ENCODE measurements at regions not wholly inside any gene's neighbourhood (a gene's known extent, or its start where the extent isn't known, plus 50 kb on each side); places are given as distances from the start of the nearest gene placed in this dataset.

DNA sequence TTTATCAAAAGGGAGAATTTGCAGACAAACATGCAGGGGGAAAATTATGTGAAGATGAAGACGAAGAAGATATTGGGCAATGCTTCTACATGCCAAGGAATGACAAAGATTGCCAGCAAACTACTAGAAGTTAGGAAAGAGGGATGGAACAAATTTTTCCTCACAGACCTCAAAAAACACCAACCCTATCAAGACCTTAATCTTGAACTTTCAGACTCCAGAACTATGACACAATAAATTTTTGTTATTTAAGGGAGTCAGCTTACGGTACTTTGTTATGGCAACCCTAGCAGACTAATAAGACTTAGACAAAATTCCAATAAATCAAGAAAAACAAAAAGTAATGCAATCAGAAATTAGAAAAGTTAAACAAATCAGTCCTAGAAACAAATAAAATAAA is 280.0 kb upstream of the GNAI1 start:
- Histone ChIP-seq H3K79me2 (ENCODE audit: control insufficient read depth, insufficient read depth, low read length) (no peaks in the 10 kb centered on the region), H2AFZ (ENCODE audit: insufficient read depth, low read depth, low read length, poor library complexity, severe bottlenecking) (no peak overlapping the region), H3K27ac (ENCODE audit: low read length in 2 of 2) (no peak overlapping the region), H3K4me1 (ENCODE audit: control insufficient read depth in 2 of 2, insufficient read depth in 2 of 2, low read length in 2 of 2) (no peaks in the 10 kb centered on the region), H3K4me3 (ENCODE audit: control extremely low read depth in 1 of 5, extremely low read depth in 1 of 5, insufficient read depth in 1 of 5, low read depth in 2 of 5, low read length in 4 of 5) (no peak overlapping the region), H3K9me3 (ENCODE audit: control extremely low read depth in 1 of 3, control insufficient read depth in 2 of 3, insufficient read depth in 1 of 3, low read length in 2 of 3) (no peaks in the 10 kb centered on the region), H3K27me3 (replicated peaks in 1 of 4; ENCODE audit: control extremely low read depth in 1 of 4, control insufficient read depth in 3 of 4, insufficient read depth in 4 of 4, low read length in 3 of 4) (no peaks in the 10 kb centered on the region), H3K9ac (ENCODE audit: low read length) (no peak overlapping the region), H3K4me2 (replicated peaks; ENCODE audit: low read depth, low read length, poor library complexity, severe bottlenecking) (no peak overlapping the region), H3K36me3 (replicated peaks in 1 of 2; ENCODE audit: control extremely low read depth in 1 of 2, control insufficient read depth in 1 of 2, extremely low read depth in 1 of 2, insufficient read depth in 2 of 2, low read length in 1 of 2) (no peaks in the 10 kb centered on the region), H4K20me1 (ENCODE audit: control insufficient read depth, insufficient read depth, low read length, poor library complexity, severe bottlenecking) (no peaks in the 10 kb centered on the region)
- intact Hi-C loops (cut with micrococcal nuclease) = no loop called here
- TF ChIP-seq EZH2 (IDR thresholded peaks at IDR 0.05; ENCODE audit: borderline replicate concordance, insufficient read depth, low read depth, low read length, poor library complexity, severe bottlenecking) = no peak
- TF ChIP-seq, protein P1, sequence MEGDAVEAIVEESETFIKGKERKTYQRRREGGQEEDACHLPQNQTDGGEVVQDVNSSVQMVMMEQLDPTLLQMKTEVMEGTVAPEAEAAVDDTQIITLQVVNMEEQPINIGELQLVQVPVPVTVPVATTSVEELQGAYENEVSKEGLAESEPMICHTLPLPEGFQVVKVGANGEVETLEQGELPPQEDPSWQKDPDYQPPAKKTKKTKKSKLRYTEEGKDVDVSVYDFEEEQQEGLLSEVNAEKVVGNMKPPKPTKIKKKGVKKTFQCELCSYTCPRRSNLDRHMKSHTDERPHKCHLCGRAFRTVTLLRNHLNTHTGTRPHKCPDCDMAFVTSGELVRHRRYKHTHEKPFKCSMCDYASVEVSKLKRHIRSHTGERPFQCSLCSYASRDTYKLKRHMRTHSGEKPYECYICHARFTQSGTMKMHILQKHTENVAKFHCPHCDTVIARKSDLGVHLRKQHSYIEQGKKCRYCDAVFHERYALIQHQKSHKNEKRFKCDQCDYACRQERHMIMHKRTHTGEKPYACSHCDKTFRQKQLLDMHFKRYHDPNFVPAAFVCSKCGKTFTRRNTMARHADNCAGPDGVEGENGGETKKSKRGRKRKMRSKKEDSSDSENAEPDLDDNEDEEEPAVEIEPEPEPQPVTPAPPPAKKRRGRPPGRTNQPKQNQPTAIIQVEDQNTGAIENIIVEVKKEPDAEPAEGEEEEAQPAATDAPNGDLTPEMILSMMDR (IDR thresholded peaks at IDR 0.05) = no peak
- ChIA-PET CTCF (no interaction called here), POLR2A (no interaction called here)
- Mint-ChIP-seq H3K27me3 (no peaks in the 10 kb centered on the region), H3K27ac (no peak overlapping the region), H3K4me1 (no peaks in the 10 kb centered on the region), H3K4me3 (no peak overlapping the region), H3K9me3 (ENCODE audit: insufficient read depth) (peaks cover 2% of the 10 kb centered on the region)
- no peak for ATAC-seq (ENCODE audit: low read depth)
- WGBS (ENCODE audit: insufficient coverage) = no CpG with 5 or more reads among the region's 2 CpGs
- DNase-seq = no peak

- H3K9me3 ChIP-seq (ENCODE audit: control extremely low read depth in 1 of 3, control insufficient read depth in 2 of 3, insufficient read depth in 1 of 3, low read length in 2 of 3) = no peaks in the 10 kb centered on the region
- no peaks in the 10 kb centered on the region for H4K20me1 ChIP-seq (ENCODE audit: control insufficient read depth, insufficient read depth, low read length, poor library complexity, severe bottlenecking)
- no peak overlapping the region for H3K4me2 ChIP-seq (replicated peaks; ENCODE audit: low read depth, low read length, poor library complexity, severe bottlenecking)
- Mint-ChIP-seq H3K27ac (no peak overlapping the region), H3K27me3 (no peaks in the 10 kb centered on the region), H3K4me3 (no peak overlapping the region), H3K4me1 (no peaks in the 10 kb centered on the region), H3K9me3 (ENCODE audit: insufficient read depth) (no peaks in the 10 kb centered on the region)
- WGBS (ENCODE audit: insufficient coverage) = no CpG with 5 or more reads among the region's 1 CpG
- H3K36me3 ChIP-seq (replicated peaks in 1 of 2; ENCODE audit: control extremely low read depth in 1 of 2, control insufficient read depth in 1 of 2, extremely low read depth in 1 of 2, insufficient read depth in 2 of 2, low read length in 1 of 2) = no peaks in the 10 kb centered on the region
- DNase-seq = no peak
- H3K4me3 ChIP-seq (ENCODE audit: control extremely low read depth in 1 of 5, extremely low read depth in 1 of 5, insufficient read depth in 1 of 5, low read depth in 2 of 5, low read length in 4 of 5) = no peak overlapping the region
- intact Hi-C loops (cut with micrococcal nuclease) = no loop called here
- no peak overlapping the region for H2AFZ ChIP-seq (ENCODE audit: insufficient read depth, low read depth, low read length, poor library complexity, severe bottlenecking)
- no peak overlapping the region for H3K9ac ChIP-seq (ENCODE audit: low read length)
- TF ChIP-seq, protein P1 (IDR thresholded peaks at IDR 0.05) = no peak
- no peak for TF ChIP-seq EZH2 (IDR thresholded peaks at IDR 0.05; ENCODE audit: borderline replicate concordance, insufficient read depth, low read depth, low read length, poor library complexity, severe bottlenecking)
- ATAC-seq (ENCODE audit: low read depth) = no peak
- ChIA-PET POLR2A (no interaction called here), CTCF (no interaction called here)
- no peaks in the 10 kb centered on the region for H3K79me2 ChIP-seq (ENCODE audit: control insufficient read depth, insufficient read depth, low read length)
- H3K27ac ChIP-seq (ENCODE audit: low read length in 2 of 2) = no peak overlapping the region
- no peaks in the 10 kb centered on the region for H3K4me1 ChIP-seq (ENCODE audit: control insufficient read depth in 2 of 2, insufficient read depth in 2 of 2, low read length in 2 of 2)
- no peaks in the 10 kb centered on the region for H3K27me3 ChIP-seq (replicated peaks in 1 of 4; ENCODE audit: control extremely low read depth in 1 of 4, control insufficient read depth in 3 of 4, insufficient read depth in 4 of 4, low read length in 3 of 4)
Measured at GRCh38 chr7:79837915-79838314, 296.7 kb upstream of the GNAI1 start.

All from B cell (primary cell).